H9 (cell line): ENCODE measurements at regions not wholly inside any gene's neighbourhood (a gene's known extent, or its start where the extent isn't known, plus 50 kb on each side); places are given as distances from the start of the nearest gene placed in this dataset.

Source experiments
- DNase-seq: peaks from one replicate; pipeline ENCODE4 v3.0.0-alpha.2; 2017
- H2AFZ ChIP-seq: one replicate; pipeline ENCODE4 v1.6.1; 2013; ENCODE audit warnings: mild to moderate bottlenecking, low read length, control low read depth, moderate library complexity
- H2AK5ac ChIP-seq: 2 replicates; pipeline ENCODE4 v1.6.1; 2013; ENCODE audit warnings: low read length, control low read depth, mixed read lengths; ENCODE audit not compliant: insufficient read length
- H2BK120ac ChIP-seq: one replicate; pipeline ENCODE4 v1.6.1; 2013; ENCODE audit warnings: low read depth, mild to moderate bottlenecking, low read length, control low read depth, inconsistent platforms; ENCODE audit not compliant: poor library complexity, severe bottlenecking
- H2BK12ac ChIP-seq: 2 replicates; pipeline ENCODE4 v1.6.1; 2013; ENCODE audit warnings: low read length, control low read depth, mixed read lengths, low read depth; ENCODE audit not compliant: insufficient read length
- H2BK15ac ChIP-seq: 2 replicates; pipeline ENCODE4 v1.6.1; 2013; ENCODE audit warnings: low read depth, low read length, control low read depth
- H2BK20ac ChIP-seq: one replicate; pipeline ENCODE4 v1.6.1; 2013; ENCODE audit warnings: low read depth, mild to moderate bottlenecking, low read length, control low read depth, inconsistent platforms; ENCODE audit not compliant: poor library complexity, severe bottlenecking
- H2BK5ac ChIP-seq: 2 replicates; pipeline ENCODE4 v1.6.1; 2013; ENCODE audit warnings: low read length, control low read depth, mixed read lengths; ENCODE audit not compliant: insufficient read length
- H3K14ac ChIP-seq: 2 replicates; pipeline ENCODE4 v1.6.1; 2013; ENCODE audit warnings: low read length, control low read depth; ENCODE audit not compliant: insufficient read depth
- H3K18ac ChIP-seq: 2 replicates; pipeline ENCODE4 v1.6.1; 2013; ENCODE audit warnings: low read depth, mild to moderate bottlenecking, mixed read lengths, low read length, control low read depth; ENCODE audit not compliant: insufficient read length
- H3K23ac ChIP-seq: 2 replicates; pipeline ENCODE4 v1.6.1; 2013; ENCODE audit warnings: low read length, control low read depth, mixed read lengths, low read depth; ENCODE audit not compliant: insufficient read length
- H3K23me2 ChIP-seq: 2 replicates; pipeline ENCODE4 v1.6.1; 2013; ENCODE audit warnings: low read depth, mild to moderate bottlenecking, mixed read lengths, low read length, control low read depth; ENCODE audit not compliant: insufficient read length, poor library complexity, severe bottlenecking
- H3K27ac ChIP-seq: 2 replicates; pipeline ENCODE4 v1.5.1; 2013; ENCODE audit warnings: low read length, control low read depth, mixed read lengths, low read depth; ENCODE audit not compliant: insufficient read length
- H3K27me3 ChIP-seq: 2 replicates; pipeline ENCODE4 v1.6.1; 2013; ENCODE audit warnings: low read length, control low read depth, inconsistent platforms; ENCODE audit not compliant: insufficient read depth
- H3K4ac ChIP-seq: 2 replicates; pipeline ENCODE4 v1.6.1; 2013; ENCODE audit warnings: low read depth, mild to moderate bottlenecking, control low read depth, inconsistent platforms, low read length, moderate library complexity
- H3K4me1 ChIP-seq: 2 replicates; pipeline ENCODE4 v1.6.1; 2013; ENCODE audit warnings: low read length, control low read depth, inconsistent platforms; ENCODE audit not compliant: insufficient read depth
- H3K4me2 ChIP-seq: 2 replicates; pipeline ENCODE4 v1.6.1; 2013; ENCODE audit warnings: low read length, control low read depth, mixed read lengths; ENCODE audit not compliant: insufficient read length, insufficient read depth
- H3K56ac ChIP-seq: 2 replicates; pipeline ENCODE4 v1.6.1; 2013; ENCODE audit warnings: low read depth, mild to moderate bottlenecking, mixed read lengths, low read length, control low read depth; ENCODE audit not compliant: insufficient read length
- H3K79me1 ChIP-seq: 2 replicates; pipeline ENCODE4 v1.6.1; 2013; ENCODE audit warnings: low read depth, mild to moderate bottlenecking, moderate library complexity, low read length, control low read depth, inconsistent platforms; ENCODE audit not compliant: insufficient read depth, poor library complexity, severe bottlenecking
- H3K79me2 ChIP-seq: 2 replicates; pipeline ENCODE4 v1.6.1; 2013; ENCODE audit warnings: low read length, control low read depth, inconsistent platforms; ENCODE audit not compliant: insufficient read depth
- H3K9ac ChIP-seq: 2 replicates; pipeline ENCODE4 v1.6.1; 2013; ENCODE audit warnings: low read length, control low read depth, mixed read lengths; ENCODE audit not compliant: insufficient read length; ENCODE audit errors: extremely low read depth
- H3K9me3 ChIP-seq: one replicate; pipeline ENCODE4 v1.6.1; 2013; ENCODE audit warnings: low read depth, low read length, inconsistent platforms; ENCODE audit not compliant: control insufficient read depth
- H3T11ph ChIP-seq: one replicate; pipeline ENCODE4 v1.6.1; 2013; ENCODE audit warnings: mild to moderate bottlenecking, low read length, control low read depth, inconsistent platforms
- H4K20me1 ChIP-seq: one replicate; pipeline ENCODE4 v1.6.1; 2013; ENCODE audit not compliant: control insufficient read depth, insufficient read length, insufficient read depth
- H4K5ac ChIP-seq: 2 replicates; pipeline ENCODE4 v1.6.1; 2013; ENCODE audit warnings: low read depth, mild to moderate bottlenecking, mixed read lengths, low read length, control low read depth; ENCODE audit not compliant: insufficient read length
- H4K8ac ChIP-seq: replicated peaks from 2 replicates; pipeline ENCODE4 v1.6.1; 2013; ENCODE audit warnings: low read length, control low read depth, mixed read lengths, low read depth; ENCODE audit not compliant: insufficient read length
- H4K91ac ChIP-seq: 2 replicates; pipeline ENCODE4 v1.6.1; 2013; ENCODE audit warnings: low read depth, mild to moderate bottlenecking, moderate library complexity, mixed read lengths, low read length, control low read depth; ENCODE audit not compliant: insufficient read length
- H3K27ac Mint-ChIP-seq, 3 experiments: 2 replicates in 2 of 3; 3 replicates in 1 of 3; pipeline ENCODE4 v1.8.0; 2020 to 2021; ENCODE audit warnings: mixed read lengths in 3 of 3, mild to moderate bottlenecking in 1 of 3, moderate library complexity in 1 of 3
- H3K27me3 Mint-ChIP-seq: 2 replicates; pipeline ENCODE4 v1.8.0; 2021; ENCODE audit warnings: low read depth, mild to moderate bottlenecking, moderate library complexity, mixed read lengths
- H3K36me3 Mint-ChIP-seq, 3 experiments: 2 replicates in 2 of 3; 3 replicates in 1 of 3; pipeline ENCODE4 v1.8.0; 2020 to 2021; ENCODE audit warnings: low read depth in 3 of 3, mixed read lengths in 3 of 3; ENCODE audit not compliant: insufficient read depth in 1 of 3
- H3K4me1 Mint-ChIP-seq, 2 experiments: 2 replicates each; pipeline ENCODE4 v1.8.0; 2020; ENCODE audit warnings: mixed read lengths in 2 of 2
- H3K4me3 Mint-ChIP-seq, 2 experiments: 2 replicates in 1 of 2; 3 replicates in 1 of 2; pipeline ENCODE4 v1.8.0; 2020 to 2021; ENCODE audit warnings: mild to moderate bottlenecking in 2 of 2, mixed read lengths in 2 of 2, moderate library complexity in 1 of 2
- H3K9me3 Mint-ChIP-seq, 2 experiments: 2 replicates in 1 of 2; 3 replicates in 1 of 2; pipeline ENCODE4 v1.8.0; 2020; ENCODE audit warnings: mild to moderate bottlenecking in 2 of 2, mixed read lengths in 2 of 2, moderate library complexity in 1 of 2
- CTCF ChIP-seq: fragments of 200-600 bp; sonication (generic); conservative IDR thresholded peaks from 3 replicates; pipeline ENCODE4 v1.8.0; 2021; ENCODE audit warnings: antibody characterized with exemption, mild to moderate bottlenecking
- WGBS: extraction: QIAGEN DNeasy Blood & Tissue Kit; methylation state at CpG from one replicate; pipeline ENCODE4 v1.1.7; 2013; ENCODE audit warnings: missing lambda C conversion rate, low lambda C conversion rate, mixed read lengths; ENCODE audit not compliant: insufficient read length; ENCODE audit errors: extremely low coverage; 5-methylcytosine and 5-hydroxymethylcytosine counted together

GRCh38 chr17:45689451-45689850 is 94.7 kb upstream of the CRHR1 start:
- Histone ChIP-seq H3K23me2 (no peaks in the 10 kb centered on the region), H3K23ac (no peak overlapping the region), H2BK12ac (no peak overlapping the region), H2AK5ac (no peak overlapping the region), H2BK120ac (no peak overlapping the region), H2BK15ac (no peak overlapping the region), H3K79me1 (no peaks in the 10 kb centered on the region), H3K4me1 (no peaks in the 10 kb centered on the region), H4K91ac (no peak overlapping the region), H2BK5ac (no peak overlapping the region), H3K18ac (no peak overlapping the region), H3K79me2 (no peaks in the 10 kb centered on the region), H3T11ph (no peak overlapping the region), H3K14ac (no peak overlapping the region), H2BK20ac (no peak overlapping the region), H4K8ac (no peak overlapping the region), H3K27ac (no peak overlapping the region), H3K4me2 (no peak overlapping the region), H3K9ac (no peak overlapping the region), H2AFZ (no peak overlapping the region), H3K4ac (no peak overlapping the region), H4K5ac (no peak overlapping the region), H3K9me3 (no peaks in the 10 kb centered on the region), H4K20me1 (no peaks in the 10 kb centered on the region), H3K56ac (no peak overlapping the region), H3K27me3 (no peaks in the 10 kb centered on the region)
- Mint-ChIP-seq H3K27me3 (peaks cover 22% of the 10 kb centered on the region), H3K27ac (no peak overlapping the region), H3K36me3 (no peaks in the 10 kb centered on the region), H3K9me3 (no peaks in the 10 kb centered on the region), H3K4me1 (0 out of 4 replicates have a peak, but pooled peaks cover 0 to 2% of the 10 kb centered on the region in 2 experiments), H3K4me3 (no peak overlapping the region)
- DNase-seq: no peak
- no CpG with 5 or more reads among the region's 6 CpGs for WGBS
- no peak for TF ChIP-seq CTCF
